ENCODE measurements at regions not wholly inside any gene's neighbourhood (a gene's known extent, or its start where the extent isn't known, plus 50 kb on each side); places are given as distances from the start of the nearest gene placed in this dataset.

DNA sequence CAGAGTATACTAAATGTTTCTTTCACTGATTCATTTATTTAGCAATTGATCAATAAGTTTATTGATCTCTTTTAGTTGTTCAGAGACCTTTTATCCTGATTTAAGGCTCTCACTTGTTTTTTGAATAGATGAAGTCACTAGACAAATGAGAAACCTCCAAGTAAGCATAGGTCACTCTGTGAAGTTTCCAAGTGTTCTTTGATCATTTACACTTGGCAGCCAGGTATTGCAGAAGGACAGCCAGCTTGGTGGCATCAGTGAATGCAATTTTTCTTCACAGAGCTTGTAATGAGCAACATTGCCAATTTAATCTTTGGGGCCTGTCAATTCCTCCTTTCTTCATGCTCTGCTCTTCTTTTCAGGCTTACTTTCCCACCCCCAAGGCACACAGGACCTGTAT is 413.0 kb downstream of the OMA1 start:
- Histone ChIP-seq H3K4me1 (ENCODE audit: control insufficient read depth, insufficient read depth, low read length) (no peaks in the 10 kb centered on the region), H3K27me3 (ENCODE audit: control insufficient read depth, insufficient read depth, low read length) (no peaks in the 10 kb centered on the region), H3K36me3 (ENCODE audit: control insufficient read depth, insufficient read depth, low read length) (no peaks in the 10 kb centered on the region), H3K4me3 (ENCODE audit: low read length) (no peak overlapping the region), H3K9ac (ENCODE audit: low read length) (no peak overlapping the region), H3K27ac (ENCODE audit: low read depth, low read length) (no peak overlapping the region)

DNA sequence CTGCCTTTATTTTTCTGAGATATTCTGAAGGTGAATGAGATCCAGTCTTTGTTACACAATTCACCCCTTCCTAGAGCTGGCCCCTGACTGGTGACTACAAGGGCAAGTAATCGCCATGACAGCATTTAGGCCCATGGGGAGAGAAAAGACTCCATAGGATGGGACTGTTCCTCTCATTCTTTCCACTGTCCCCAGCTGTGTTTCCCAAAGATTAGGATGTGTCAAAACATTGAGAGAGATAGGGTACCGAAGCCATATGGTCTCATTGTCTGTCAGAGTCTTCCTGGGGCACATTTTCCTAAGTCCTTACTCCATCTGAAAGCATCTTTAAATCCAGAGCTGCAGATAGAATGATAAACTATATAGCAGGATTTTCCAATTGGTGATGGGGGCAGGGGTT is 423.5 kb downstream of the OMA1 start:
- Histone ChIP-seq H3K27ac (ENCODE audit: low read depth, low read length) (no peak overlapping the region), H3K4me1 (ENCODE audit: control insufficient read depth, insufficient read depth, low read length) (no peaks in the 10 kb centered on the region), H3K4me3 (ENCODE audit: low read length) (no peak overlapping the region), H3K36me3 (ENCODE audit: control insufficient read depth, insufficient read depth, low read length) (no peaks in the 10 kb centered on the region), H3K9ac (ENCODE audit: low read length) (no peak overlapping the region), H3K27me3 (ENCODE audit: control insufficient read depth, insufficient read depth, low read length) (no peaks in the 10 kb centered on the region)

DNA sequence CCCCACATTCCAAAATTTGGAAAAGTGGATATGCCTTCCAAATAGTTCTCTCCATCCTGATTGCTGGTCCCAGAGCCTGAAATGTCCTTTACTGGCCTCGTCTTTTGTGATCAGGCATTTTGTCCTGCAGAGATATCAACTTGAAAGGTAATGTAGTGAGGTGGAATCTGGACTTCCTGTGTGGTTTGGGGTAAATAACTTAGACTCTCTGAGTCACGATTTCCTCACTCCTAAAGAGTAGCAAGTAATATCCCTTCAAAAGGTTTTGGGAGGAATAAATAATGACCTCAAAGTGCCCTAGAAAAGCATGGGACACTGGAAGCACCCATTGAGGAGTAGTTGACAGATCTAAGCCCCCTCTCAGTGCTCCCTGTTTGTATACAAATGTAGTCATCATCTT is 426.6 kb downstream of the OMA1 start:
- Histone ChIP-seq H3K36me3 (ENCODE audit: control insufficient read depth, insufficient read depth, low read length) (no peaks in the 10 kb centered on the region), H3K4me1 (ENCODE audit: control insufficient read depth, insufficient read depth, low read length) (no peaks in the 10 kb centered on the region), H3K27ac (ENCODE audit: low read depth, low read length) (no peak overlapping the region), H3K27me3 (ENCODE audit: control insufficient read depth, insufficient read depth, low read length) (no peaks in the 10 kb centered on the region), H3K4me3 (ENCODE audit: low read length) (no peak overlapping the region), H3K9ac (ENCODE audit: low read length) (no peak overlapping the region)

DNA sequence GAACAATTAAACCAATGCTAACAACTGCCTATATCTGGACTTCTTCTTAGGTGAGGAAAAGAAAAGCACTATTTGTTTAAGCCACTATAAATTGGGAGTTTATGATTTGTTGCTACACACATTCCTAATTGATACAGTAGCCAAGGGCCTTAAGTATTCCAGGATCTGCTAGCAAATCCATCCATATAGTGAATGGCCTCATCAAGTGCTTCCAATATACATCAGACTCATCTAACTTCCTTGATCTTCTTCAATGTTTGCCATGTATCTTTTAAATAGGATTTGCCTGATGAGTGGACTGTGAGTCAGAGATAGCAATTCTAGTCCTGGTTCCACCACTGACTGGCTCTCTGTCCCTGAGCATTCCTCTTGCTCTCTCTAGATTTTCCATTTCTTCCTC is 430.2 kb downstream of the OMA1 start:
- H3K27ac ChIP-seq (ENCODE audit: low read depth, low read length), result no peak overlapping the region
- no peaks in the 10 kb centered on the region for H3K36me3 ChIP-seq (ENCODE audit: control insufficient read depth, insufficient read depth, low read length)
- no peak overlapping the region for H3K4me3 ChIP-seq (ENCODE audit: low read length)
- H3K9ac ChIP-seq (ENCODE audit: low read length), result no peak overlapping the region
- H3K27me3 ChIP-seq (ENCODE audit: control insufficient read depth, insufficient read depth, low read length), result no peaks in the 10 kb centered on the region
- H3K4me1 ChIP-seq (ENCODE audit: control insufficient read depth, insufficient read depth, low read length), result no peaks in the 10 kb centered on the region

DNA sequence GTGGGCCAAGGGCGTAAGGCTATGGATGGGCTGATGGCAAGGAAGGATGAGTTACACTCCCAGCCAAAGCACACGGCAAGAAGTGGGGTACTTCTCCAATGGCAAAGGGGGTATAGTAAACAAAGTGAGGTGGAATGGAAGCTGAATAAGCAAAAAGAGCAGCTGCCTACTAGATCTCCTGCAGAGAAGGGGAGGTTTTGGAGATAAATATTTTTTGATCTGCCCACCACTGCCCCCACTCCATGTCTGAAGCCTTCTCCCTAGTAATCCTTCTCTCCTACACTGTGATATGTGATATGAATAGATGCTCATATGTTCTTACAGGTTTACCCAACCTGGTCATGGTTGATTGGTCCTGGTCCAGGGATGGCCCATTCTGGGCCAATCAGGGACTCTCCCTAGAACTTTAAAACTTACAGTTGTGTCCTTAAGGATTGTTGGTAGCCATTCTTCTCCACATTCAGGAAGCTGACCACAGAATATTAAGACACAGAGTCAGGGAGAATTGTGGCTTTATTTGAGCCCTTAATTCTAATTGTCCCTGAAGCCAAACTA is 436.8 kb downstream of the OMA1 start:
- Histone ChIP-seq H3K36me3 (ENCODE audit: control insufficient read depth, insufficient read depth, low read length) (no peaks in the 10 kb centered on the region), H3K4me1 (ENCODE audit: control insufficient read depth, insufficient read depth, low read length) (no peaks in the 10 kb centered on the region), H3K9ac (ENCODE audit: low read length) (no peak overlapping the region), H3K4me3 (ENCODE audit: low read length) (no peak overlapping the region), H3K27ac (ENCODE audit: low read depth, low read length) (no peak overlapping the region), H3K27me3 (ENCODE audit: control insufficient read depth, insufficient read depth, low read length) (no peaks in the 10 kb centered on the region)

DNA sequence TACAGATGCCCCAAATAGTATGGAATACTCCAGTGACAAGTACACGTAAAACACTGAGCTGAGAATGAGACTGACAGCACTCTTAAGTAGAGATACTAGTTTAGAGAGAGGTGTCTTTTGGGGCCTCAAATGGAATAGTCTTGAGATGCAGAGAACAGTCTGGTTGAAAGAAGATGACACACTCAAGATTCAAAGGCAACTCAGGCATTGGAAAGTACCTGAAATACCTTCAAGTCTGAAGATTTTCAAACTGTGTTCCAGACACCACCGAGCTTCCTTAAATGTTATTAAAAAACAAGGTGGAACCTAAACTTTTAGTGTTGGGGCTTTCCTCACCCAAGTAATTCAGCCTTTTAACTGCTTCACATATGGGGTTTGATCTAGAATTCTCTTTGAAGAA is 437.7 kb downstream of the OMA1 start:
- no peak overlapping the region for H3K4me3 ChIP-seq (ENCODE audit: low read length)
- no peak overlapping the region for H3K9ac ChIP-seq (ENCODE audit: low read length)
- H3K27ac ChIP-seq (ENCODE audit: low read depth, low read length), result no peak overlapping the region
- H3K36me3 ChIP-seq (ENCODE audit: control insufficient read depth, insufficient read depth, low read length), result no peaks in the 10 kb centered on the region
- H3K4me1 ChIP-seq (ENCODE audit: control insufficient read depth, insufficient read depth, low read length), result no peaks in the 10 kb centered on the region
- no peaks in the 10 kb centered on the region for H3K27me3 ChIP-seq (ENCODE audit: control insufficient read depth, insufficient read depth, low read length)

DNA sequence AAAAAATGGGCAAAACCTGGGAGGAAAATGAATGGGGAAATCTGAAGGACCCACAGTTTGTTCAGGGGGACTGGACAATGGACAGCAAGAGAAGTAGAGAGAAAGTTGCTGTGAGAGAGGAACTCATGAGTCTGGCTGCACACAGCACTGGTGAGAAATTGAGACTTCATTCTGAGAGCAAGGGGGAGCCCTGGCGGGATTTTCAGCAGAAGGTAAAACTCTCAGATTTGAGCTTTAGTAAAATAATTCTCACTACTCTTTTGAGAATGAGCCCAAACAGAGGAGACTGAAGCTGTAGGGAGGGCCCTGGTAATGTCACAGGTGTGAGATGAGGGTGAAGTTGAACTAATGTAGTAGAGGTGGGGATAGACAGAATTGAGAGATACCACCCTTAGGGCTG is 438.6 kb downstream of the OMA1 start:
- H3K4me3 ChIP-seq (ENCODE audit: low read length), result no peak overlapping the region
- no peak overlapping the region for H3K27ac ChIP-seq (ENCODE audit: low read depth, low read length)
- H3K27me3 ChIP-seq (ENCODE audit: control insufficient read depth, insufficient read depth, low read length), result no peaks in the 10 kb centered on the region
- no peaks in the 10 kb centered on the region for H3K36me3 ChIP-seq (ENCODE audit: control insufficient read depth, insufficient read depth, low read length)
- H3K9ac ChIP-seq (ENCODE audit: low read length), result no peak overlapping the region
- H3K4me1 ChIP-seq (ENCODE audit: control insufficient read depth, insufficient read depth, low read length), result no peaks in the 10 kb centered on the region

DNA sequence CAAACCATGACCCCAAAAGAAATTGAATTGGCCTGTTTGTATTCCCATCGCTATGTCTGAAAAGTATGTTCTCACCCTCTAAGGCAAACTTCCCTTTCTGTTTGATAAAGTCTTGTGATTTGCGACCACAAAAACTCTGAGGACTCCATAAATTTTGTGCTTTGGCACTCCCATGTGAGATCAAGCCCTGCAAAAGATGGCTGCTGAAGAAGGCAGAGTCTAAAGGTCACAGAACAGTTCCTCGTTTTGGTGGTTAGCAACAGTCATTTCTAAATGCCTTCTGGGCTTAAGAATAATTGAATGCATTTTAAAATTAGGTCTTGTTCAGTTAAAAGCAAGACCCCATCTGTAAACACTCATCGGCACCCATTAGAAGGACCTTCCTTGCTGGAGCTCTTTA is 441.6 kb downstream of the OMA1 start:
- no peak overlapping the region for H3K4me3 ChIP-seq (ENCODE audit: low read length)
- H3K27me3 ChIP-seq (ENCODE audit: control insufficient read depth, insufficient read depth, low read length), result no peaks in the 10 kb centered on the region
- no peaks in the 10 kb centered on the region for H3K36me3 ChIP-seq (ENCODE audit: control insufficient read depth, insufficient read depth, low read length)
- H3K27ac ChIP-seq (ENCODE audit: low read depth, low read length), result no peak overlapping the region
- no peaks in the 10 kb centered on the region for H3K4me1 ChIP-seq (ENCODE audit: control insufficient read depth, insufficient read depth, low read length)
- no peak overlapping the region for H3K9ac ChIP-seq (ENCODE audit: low read length)

DNA sequence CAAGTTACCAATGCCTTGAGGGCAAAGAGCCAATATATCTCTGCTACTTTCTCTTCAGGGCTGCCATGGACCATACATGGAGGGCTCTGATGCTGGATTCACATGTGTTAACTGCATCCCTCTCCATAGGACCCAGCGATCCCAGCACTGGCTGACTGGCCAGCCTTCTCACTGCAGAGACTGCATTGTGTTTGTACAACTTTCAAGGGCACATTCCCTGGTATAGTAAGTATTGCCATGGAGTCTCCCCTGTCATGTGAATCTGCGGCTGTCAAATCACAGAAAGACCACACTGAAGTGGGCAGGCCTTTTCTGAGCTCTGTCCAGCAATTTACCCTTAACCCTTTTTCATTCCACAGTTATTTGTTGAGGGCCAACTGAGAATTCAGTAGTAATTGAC is 449.8 kb downstream of the OMA1 start:
- no peaks in the 10 kb centered on the region for H3K4me1 ChIP-seq (ENCODE audit: control insufficient read depth, insufficient read depth, low read length)
- H3K27me3 ChIP-seq (ENCODE audit: control insufficient read depth, insufficient read depth, low read length), result no peaks in the 10 kb centered on the region
- no peaks in the 10 kb centered on the region for H3K36me3 ChIP-seq (ENCODE audit: control insufficient read depth, insufficient read depth, low read length)
- H3K9ac ChIP-seq (ENCODE audit: low read length), result no peak overlapping the region
- H3K4me3 ChIP-seq (ENCODE audit: low read length), result no peak overlapping the region
- H3K27ac ChIP-seq (ENCODE audit: low read depth, low read length), result no peak overlapping the region

DNA sequence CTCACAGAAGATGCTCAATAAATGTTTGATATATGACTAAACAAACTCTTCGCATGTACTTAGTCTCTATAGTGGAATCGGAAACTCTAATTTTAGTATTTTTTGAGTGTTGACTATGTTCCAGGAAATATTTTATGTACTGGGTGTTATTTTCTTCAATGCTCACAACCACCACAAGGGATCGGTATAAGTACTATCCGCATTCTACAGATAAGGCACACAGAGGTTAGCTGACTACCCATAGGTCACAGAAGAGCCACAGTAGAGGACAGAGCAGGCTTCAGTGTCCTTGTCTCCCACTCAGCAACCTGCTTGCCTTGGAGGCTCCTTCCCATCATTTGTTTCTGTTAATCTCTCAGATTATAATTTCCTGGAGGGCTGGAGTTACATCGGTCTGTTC is 451.3 kb downstream of the OMA1 start:
- H3K27me3 ChIP-seq (ENCODE audit: control insufficient read depth, insufficient read depth, low read length), result no peaks in the 10 kb centered on the region
- H3K27ac ChIP-seq (ENCODE audit: low read depth, low read length), result no peak overlapping the region
- H3K36me3 ChIP-seq (ENCODE audit: control insufficient read depth, insufficient read depth, low read length), result no peaks in the 10 kb centered on the region
- no peak overlapping the region for H3K4me3 ChIP-seq (ENCODE audit: low read length)
- no peak overlapping the region for H3K9ac ChIP-seq (ENCODE audit: low read length)
- H3K4me1 ChIP-seq (ENCODE audit: control insufficient read depth, insufficient read depth, low read length), result no peaks in the 10 kb centered on the region

DNA sequence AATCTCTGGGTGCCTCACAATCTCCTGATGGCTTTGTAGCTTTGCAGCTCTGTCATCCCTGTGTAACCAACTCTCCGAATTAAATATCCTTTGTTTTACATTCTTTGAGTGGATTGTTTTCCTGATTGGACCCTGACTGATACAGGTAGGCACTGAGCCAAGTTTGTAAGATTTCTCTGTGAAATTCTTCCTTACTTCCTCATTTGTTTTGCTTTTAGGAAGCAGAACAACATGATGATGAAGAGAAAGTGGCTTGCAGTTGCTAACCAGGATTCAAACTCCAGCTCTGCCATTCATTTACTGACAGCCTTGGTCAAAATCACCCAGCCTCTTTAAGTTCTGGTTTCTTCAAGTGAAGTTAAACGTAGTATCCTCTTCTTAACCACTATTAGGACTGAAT is 452.3 kb downstream of the OMA1 start:
- no peak overlapping the region for H3K9ac ChIP-seq (ENCODE audit: low read length)
- no peaks in the 10 kb centered on the region for H3K36me3 ChIP-seq (ENCODE audit: control insufficient read depth, insufficient read depth, low read length)
- H3K4me1 ChIP-seq (ENCODE audit: control insufficient read depth, insufficient read depth, low read length), result no peaks in the 10 kb centered on the region
- H3K27ac ChIP-seq (ENCODE audit: low read depth, low read length), result no peak overlapping the region
- H3K4me3 ChIP-seq (ENCODE audit: low read length), result no peak overlapping the region
- no peaks in the 10 kb centered on the region for H3K27me3 ChIP-seq (ENCODE audit: control insufficient read depth, insufficient read depth, low read length)

DNA sequence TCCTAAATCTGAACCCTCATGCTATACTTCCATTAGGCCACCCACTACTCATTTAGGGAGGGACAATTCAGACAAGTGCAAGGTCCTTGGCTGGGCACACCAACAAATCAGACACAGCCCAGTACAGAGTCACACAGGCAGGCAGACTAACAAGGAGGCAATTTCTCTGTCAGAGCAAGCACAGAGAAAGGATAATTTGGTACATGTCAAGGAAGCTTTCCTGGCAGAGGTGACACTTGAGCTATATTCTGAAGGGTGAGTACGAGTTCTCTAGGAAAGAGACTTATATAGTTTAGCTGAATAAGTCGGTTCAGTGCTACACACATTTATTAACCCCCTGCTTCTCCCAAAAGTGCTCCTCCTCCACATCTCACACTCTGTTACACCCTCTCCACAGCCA is 455.9 kb downstream of the OMA1 start:
- Histone ChIP-seq H3K27ac (ENCODE audit: low read depth, low read length) (no peak overlapping the region), H3K36me3 (ENCODE audit: control insufficient read depth, insufficient read depth, low read length) (no peaks in the 10 kb centered on the region), H3K4me1 (ENCODE audit: control insufficient read depth, insufficient read depth, low read length) (no peaks in the 10 kb centered on the region), H3K9ac (ENCODE audit: low read length) (no peak overlapping the region), H3K27me3 (ENCODE audit: control insufficient read depth, insufficient read depth, low read length) (no peaks in the 10 kb centered on the region), H3K4me3 (ENCODE audit: low read length) (no peak overlapping the region)

DNA sequence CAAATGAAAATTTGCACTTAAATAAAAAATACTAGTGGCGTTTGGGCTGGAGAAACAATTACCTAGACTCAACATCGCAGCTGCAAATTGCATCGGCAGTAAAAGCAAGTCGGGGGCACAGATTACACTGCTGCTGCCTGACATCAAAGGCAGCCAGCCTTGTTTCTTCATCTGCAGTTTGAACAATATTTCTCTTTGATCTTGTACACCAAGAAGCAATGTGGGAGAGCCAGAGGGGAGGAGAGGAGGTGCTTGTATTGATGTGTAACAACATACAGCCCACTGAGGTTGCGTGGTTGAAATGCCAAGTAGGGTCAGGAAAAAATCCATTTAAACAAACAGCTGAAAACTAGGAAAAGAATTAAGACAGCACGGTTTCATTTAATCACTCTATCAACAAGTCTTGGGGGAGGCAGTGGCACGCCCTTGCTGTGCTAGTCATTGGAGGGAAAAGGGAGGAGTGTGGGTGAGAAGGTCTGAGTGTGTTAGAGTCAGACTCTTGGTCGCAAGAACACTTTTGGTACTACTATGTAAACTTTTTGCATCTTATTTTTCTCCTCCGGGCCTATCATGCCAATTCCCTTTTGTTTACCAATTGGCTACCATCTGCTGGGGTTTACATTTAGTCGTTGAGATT is 456.5 kb downstream of the OMA1 start:
- Histone ChIP-seq H3K27ac (ENCODE audit: low read depth, low read length) (no peak overlapping the region), H3K4me3 (ENCODE audit: low read length) (no peak overlapping the region), H3K36me3 (ENCODE audit: control insufficient read depth, insufficient read depth, low read length) (no peaks in the 10 kb centered on the region), H3K9ac (ENCODE audit: low read length) (no peak overlapping the region), H3K4me1 (ENCODE audit: control insufficient read depth, insufficient read depth, low read length) (no peaks in the 10 kb centered on the region), H3K27me3 (ENCODE audit: control insufficient read depth, insufficient read depth, low read length) (no peaks in the 10 kb centered on the region)

Data from rectal smooth muscle tissue (tissue), 1 donor.